SHP77 (cell line): ENCODE measurements at regions not wholly inside any gene's neighbourhood (a gene's known extent, or its start where the extent isn't known, plus 50 kb on each side); places are given as distances from the start of the nearest gene placed in this dataset.

ENCODE experiments used
- DNase-seq, 2 experiments: peaks; one replicate each; lab custom pipeline; 2025; lab: John Stamatoyannopoulos, UW

- no peak for DNase-seq
Observed at GRCh38 chr19:30217461-30217860, 154.7 kb upstream of the ZNF536 start.

- DNase-seq: no peak
Observed at GRCh38 chr19:30219702-30220101, 152.5 kb upstream of the ZNF536 start.

GRCh38 chr19:30221176-30221575 lies 151.0 kb upstream of the ZNF536 start:
- no peak for DNase-seq

DNA sequence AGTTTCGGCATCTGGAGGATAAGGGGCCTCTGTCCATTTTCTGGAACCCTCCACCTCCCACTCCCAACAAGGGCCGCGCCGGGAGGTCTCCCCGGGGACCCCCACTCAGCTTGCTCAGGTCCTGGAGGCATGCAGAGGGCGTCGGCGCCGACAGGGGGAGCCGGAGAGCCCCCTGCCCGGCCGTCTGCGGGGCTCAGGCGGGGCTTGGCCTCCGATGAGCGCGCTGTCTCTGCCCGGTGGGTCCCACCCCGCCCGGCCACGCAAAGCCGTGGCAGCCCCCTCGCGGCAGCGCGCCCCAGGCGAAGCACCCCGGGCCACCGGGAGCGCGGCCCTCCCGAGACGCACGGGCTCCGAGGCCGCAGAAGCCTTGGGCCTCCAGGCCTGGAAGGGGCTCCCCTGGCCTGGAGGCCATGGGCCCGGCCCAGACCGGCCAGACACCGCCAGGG lies 149.7 kb upstream of the ZNF536 start:
- DNase-seq: no peak

DNA sequence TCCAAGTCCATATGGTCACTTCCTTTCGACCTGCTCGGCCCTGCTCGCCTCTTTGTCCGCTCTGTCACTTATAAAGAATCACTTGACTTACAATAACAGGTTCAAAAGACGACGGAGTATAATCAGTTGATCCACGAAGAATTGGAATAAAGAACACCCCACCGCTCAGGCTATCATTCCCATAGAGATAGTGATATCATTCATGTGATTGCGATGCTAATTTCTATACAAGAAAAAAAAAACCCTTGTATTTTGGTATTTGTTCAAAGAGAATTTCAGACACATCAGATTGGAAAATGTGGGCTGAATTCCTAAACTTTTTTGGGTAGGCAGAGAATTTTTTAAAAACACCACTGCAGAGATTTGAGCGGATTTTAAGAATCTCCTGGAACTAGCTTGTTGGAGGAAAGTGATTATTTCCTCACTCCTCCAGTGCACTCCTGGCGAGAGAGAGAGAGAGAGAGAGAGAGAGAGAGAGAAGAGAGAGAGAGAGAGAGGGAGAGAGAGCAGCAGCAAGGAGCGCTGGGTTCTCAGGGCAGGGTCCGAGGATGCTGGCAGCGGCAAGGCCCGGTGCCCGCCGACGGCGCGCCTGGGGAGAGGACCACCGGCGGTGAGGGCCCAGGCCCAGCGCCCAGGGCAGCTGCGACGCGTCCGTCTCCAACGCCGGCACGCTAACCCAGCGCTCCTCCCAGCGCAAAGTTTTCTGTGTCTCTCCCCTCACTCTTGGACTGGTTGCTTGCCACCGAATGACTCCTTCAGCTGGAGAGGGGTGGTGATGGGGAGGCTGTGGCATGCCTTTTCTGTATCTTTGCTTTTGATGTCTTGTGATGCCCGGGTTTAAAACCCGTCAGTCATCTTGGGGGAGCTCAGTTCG lies 149.0 kb upstream of the ZNF536 start:
- no peak for DNase-seq

GRCh38 chr19:30223866-30224688 lies 148.1 kb upstream of the ZNF536 start:
- no peak for DNase-seq

DNA sequence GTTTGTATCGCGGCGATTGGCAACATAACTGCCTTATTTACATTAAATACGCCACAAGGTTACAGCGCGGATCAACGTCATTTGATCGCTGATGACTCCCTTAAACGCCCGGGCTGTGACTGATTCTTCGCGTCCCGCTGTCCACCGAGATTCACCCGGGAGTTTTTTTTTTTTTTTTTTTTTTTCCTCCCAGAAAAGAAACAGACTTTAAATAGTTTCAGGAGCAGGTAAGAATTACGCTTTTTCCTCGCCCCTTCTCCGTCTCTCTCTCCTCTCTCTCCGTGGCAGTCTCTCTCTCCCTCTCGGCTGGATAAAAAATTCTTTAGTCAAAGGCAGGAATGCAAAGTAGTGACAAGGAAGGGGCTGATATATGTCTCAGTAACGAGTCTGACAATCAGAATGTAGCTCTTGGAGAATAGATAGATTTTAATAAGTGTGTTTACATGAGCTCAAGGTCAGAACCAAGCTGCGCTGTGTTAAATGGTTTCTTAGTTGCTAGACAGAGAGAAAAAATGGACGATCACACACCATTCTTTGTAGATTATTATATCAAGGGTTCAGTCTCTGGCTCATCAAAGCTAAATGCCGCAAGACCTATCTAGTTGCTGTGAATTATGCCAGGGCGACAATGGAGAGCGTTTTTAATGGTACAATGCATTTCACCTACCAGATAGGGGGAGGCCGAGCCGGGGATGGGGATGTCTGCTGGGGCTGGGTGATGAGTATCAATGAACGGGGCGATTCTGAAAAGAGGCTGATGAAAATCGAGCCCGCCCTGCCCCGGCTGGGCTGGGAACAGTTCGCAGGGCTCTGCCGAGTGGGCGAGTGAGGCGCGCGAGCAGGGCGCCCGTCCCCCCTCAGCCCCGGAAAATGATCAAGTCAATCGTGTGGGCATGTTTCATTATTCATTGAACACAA lies 147.2 kb upstream of the ZNF536 start:
- no peak for DNase-seq

- DNase-seq: no peak
Observed at GRCh38 chr19:30225676-30226463, 146.3 kb upstream of the ZNF536 start.

DNA sequence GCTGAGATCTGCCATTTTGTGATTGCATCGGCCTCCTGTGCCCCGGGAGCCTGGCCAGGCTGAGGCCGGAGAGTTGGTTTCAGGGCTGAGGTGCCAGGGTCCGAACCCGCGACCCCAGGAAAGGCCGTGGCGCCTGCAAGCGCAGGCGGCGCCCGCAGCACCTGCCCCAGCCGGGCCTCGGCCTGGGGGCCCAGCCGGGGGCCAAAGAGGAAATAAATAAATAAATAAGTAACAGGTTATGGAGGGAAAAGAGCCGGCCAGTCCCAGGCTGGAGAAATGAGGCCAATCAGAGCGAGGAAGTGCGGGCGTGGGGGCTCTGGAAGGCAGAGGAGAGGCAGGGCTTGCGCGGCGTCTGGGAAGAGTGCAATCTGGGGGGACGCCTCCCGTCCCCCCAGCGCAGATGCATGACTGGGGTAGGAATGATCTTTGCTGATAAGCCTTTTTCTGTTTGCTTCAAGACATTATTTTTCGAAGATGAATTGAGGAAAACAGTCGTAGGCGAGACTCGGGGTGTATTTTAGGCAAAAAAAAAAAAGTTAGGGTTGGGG lies 145.6 kb upstream of the ZNF536 start:
- DNase-seq: no peak

DNA sequence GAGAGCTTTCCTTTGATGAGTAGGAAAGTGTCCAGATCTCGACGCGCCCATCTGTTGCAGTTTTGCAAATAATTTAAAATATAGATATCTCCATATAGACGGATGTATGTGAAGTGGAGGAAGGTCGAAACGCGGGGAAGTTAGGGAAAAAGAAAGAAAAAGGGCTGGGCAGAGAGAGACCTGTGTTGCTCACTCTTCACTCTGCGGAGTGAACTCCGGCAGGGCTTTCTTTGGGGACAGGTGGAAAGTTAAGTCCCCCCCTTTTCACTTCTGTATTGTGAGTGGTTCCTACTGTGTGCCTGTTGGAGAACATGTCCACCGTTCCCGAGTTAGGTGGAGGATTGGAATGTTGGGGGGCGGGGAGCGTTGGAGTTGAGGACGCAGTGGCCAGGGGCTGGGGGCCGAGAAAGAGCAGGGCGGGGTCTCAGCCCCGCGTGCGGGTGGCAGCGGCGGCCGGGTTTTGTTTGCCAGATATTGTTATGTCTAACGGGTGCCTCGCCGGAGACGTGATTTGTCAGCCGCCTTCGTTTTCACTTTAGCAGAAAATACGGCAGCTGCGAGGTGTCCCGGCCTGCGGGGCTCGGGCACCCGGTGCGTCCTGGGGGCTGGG lies 145.1 kb upstream of the ZNF536 start:
- no peak for DNase-seq

GRCh38 chr19:30227661-30228112 lies 144.5 kb upstream of the ZNF536 start:
- DNase-seq: no peak

DNA sequence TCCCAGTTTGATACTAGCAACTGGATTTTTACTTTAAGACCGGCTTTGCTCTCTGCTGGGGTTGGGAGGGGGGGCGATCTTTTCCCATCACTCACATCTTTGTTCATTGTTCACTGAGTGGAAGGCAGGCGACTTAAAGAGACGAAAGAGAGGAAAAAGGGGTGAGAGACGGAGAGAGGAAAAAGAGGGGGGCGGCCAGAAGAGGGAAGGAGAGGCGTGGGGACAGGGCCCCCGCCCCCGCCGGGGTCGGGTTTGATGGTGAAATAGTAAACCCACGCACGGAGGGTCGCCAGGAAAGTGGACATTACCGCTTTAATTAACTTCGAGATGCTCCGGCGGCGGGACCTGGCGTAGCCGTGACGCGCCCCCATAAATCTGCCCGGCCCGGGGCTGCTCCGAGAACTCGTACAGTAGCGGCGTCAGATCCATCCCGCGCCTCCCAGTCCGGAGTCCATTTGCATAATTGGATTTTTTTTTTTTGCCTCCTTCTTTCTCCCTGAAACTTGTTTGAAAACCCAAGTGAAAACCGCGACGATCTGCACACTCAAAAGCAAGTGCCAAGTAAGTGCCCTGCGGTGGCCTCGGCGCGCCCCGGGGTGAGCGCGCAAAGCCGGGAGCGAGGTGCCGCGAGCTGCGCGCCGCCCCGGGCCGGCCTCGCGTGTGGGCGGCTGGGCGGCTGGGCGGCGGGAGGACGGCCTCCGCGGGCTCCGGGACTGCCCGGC lies 143.9 kb upstream of the ZNF536 start:
- DNase-seq: no peak

DNA sequence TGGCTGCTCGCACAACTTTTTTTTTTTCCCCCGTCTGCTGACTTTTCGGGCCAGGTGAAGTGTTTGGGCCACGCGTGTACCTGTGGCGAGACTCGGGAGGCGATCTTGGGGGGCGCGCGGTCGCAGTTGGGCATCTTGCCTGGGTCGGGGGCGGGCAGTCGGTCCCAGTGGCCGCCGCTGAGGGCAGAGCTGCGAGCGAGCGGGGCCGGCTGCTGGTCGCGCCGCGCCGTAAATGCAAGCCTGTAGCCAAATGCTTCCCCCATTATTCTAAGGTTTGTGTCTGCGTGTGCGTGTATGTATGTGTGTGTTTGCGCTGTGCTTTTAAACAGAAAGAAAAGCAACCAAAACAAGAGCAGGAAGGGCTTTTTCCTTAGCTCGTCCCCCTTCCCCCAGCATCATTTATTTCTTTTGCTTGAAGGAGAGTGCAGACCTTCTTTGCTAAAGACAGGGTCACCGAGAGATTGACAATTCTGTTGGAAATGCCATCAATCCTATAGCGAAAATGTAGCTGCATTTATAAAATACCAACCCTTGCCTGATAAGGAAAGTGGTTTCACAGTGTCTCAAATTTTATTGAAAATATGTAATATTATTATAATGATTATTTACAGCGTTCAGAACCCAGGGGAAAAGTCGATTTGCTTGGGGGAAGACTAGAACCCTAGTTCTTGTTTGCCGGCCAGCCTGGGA lies 143.2 kb upstream of the ZNF536 start:
- no peak for DNase-seq

DNA sequence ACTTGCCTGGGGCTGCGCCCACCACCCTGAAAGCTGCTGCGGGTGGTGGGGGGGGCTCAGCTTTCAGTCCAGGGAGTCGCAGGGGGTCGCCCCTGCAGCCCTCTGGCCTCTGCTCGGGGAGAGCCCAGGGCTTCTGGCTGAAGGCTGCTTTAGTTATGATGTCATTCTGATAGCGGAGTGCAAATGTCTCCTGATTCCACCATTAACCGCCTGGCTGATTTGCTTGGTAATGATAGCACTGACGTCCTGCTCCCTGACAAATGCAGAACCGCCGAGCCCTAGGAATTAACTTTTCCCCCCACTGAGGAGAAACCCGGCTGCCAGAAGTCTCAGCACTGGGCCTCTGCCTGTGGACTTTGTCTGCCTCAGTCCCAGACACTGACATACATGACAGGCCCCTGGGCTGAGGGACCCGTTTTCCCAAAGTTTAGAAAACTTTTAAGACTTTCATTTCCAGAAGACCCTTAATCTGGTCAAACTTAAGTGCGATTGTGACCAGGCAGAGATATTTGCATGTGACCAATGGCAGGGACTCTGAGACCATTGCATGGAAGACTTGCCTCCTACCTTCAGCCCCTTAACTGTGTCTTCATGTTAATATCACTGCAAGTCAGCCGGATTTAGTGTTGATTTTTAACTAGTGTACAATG lies 142.5 kb upstream of the ZNF536 start:
- no peak for DNase-seq

DNA sequence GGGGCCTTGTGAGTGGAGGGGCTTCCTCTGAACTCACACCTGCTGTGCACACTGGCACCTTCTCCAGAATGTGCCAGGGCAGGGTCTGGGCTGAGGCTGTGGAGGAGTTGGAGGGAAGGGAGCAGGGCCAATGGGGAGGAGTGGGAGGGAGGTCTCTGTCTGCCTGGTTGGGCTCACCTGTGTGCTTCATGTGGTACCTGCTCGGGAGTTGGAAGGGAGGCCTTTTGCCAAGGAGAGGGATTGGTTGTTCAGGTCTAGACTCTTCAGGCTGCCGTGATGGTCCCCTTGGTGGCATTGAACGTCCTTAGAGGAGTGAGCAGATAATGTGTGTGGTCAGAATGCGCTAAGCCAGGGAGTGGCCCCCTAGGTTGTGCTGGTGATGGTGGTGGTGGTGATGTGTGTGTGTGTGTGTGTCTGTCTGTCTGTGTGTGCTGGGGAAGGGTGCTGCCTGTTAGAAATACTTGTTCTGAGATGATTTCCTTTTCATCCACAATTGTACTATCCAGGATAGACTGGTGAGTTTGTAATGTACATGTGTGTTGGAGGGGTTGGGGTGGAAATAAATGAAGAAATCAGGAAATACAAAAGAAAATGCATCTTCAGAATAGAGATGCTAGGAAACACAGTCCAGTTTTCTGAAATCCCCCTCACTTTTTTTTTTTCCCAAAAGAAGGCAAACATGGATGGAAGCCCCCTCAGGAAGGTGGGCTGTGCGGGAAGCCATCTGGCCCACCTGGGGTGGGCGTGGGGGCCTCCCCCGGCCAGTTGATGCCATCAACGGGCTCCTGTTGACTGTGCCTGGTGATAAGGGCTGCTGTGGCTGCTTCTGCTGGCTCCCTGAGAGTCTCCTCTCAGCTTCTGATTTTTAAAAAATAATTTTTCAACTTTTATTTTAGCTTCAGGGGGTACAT lies 140.5 kb upstream of the ZNF536 start:
- DNase-seq: no peak

DNA sequence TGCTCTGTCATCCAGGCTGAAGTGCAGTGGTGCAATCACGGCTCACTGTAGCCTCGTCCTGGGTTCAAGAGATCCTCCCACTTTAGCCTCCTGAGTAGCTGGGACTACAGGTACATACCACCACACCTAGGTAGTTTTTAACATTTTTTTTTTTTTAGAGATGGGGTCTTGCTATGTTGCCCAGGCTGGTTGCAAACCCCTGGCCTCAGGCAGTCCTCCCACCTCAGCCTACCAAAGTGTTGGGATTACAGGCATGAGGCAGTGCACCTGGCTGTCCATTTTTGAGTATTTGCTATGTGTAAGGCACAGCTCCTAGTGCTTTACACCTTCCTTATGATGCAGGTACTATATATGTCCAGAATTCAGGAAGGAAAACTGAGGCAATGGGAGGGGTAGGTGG lies 138.8 kb upstream of the ZNF536 start:
- no peak for DNase-seq

DNA sequence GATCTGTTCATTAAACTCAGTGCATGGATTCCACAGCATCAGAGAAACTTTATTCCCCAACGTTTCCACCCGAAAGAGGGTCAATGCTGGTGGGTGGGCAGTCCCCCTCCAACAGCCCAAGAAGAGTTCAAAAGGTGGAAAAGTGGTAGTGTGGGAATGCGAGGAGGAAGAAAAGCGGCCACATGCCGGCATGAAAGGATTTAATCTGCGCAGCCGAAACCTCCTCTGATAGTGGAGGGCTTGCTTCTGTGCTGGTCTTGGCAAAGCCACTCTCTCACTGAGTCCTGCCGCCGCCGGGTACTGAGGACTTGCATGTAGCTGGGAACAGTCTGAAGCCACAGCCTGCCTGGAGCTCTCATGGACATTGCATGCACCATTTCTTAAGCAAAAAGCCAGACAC lies 136.2 kb upstream of the ZNF536 start:
- DNase-seq: no peak

DNA sequence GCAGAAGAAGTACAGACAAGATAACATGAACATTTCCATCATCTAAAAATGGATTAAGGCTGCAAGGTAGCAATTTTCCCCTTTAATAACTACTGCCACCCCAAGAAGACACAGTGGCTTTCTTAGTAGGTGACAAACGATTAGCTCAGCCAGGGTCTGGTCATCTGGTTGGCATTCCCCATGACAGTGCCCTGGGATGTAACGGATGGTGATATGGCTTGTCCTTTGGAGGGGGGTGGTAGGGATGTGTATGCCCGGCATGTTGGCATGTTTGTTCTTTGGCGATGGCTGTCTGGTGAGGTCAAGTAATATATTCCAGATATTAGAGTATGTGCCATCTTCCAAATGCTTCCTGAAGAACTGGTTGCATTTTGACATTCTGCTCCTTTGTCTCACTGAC lies 135.6 kb upstream of the ZNF536 start:
- no peak for DNase-seq
